ENCODE measurements at regions not wholly inside any gene's neighbourhood (a gene's known extent, or its start where the extent isn't known, plus 50 kb on each side); places are given as distances from the start of the nearest gene placed in this dataset.

- TF ChIP-seq CTCF (conservative IDR thresholded peaks at IDR 0.05; ENCODE audit: low read depth, low read length): no peak
- TF ChIP-seq EZH2 (IDR thresholded peaks at IDR 0.05; ENCODE audit: low read length, unreplicated experiment): no peak
Observed at GRCh38 chr12:127767656-127768055, 499.3 kb upstream of the TMEM132C start.

Measured in PC-3 (cell line).